GM18517 (cell line): ENCODE measurements at regions not wholly inside any gene's neighbourhood (a gene's known extent, or its start where the extent isn't known, plus 50 kb on each side); places are given as distances from the start of the nearest gene placed in this dataset.
A peak's percentile ranks its signal among the peaks of the same experiment; 100 is the strongest.
"Not testable (repeated sequence)": the region's sequence is repeated elsewhere in the genome, so short reads cannot be mapped to it uniquely, and the experiment has no call there.

ENCODE experiments used
- ATAC-seq: cut with Tn5 transposase; IDR thresholded peaks from one replicate; pipeline ENCODE4 v1.9.1; 2021; ENCODE audit warnings: mild to moderate bottlenecking, moderate library complexity; ENCODE audit not compliant: unreplicated experiment

DNA sequence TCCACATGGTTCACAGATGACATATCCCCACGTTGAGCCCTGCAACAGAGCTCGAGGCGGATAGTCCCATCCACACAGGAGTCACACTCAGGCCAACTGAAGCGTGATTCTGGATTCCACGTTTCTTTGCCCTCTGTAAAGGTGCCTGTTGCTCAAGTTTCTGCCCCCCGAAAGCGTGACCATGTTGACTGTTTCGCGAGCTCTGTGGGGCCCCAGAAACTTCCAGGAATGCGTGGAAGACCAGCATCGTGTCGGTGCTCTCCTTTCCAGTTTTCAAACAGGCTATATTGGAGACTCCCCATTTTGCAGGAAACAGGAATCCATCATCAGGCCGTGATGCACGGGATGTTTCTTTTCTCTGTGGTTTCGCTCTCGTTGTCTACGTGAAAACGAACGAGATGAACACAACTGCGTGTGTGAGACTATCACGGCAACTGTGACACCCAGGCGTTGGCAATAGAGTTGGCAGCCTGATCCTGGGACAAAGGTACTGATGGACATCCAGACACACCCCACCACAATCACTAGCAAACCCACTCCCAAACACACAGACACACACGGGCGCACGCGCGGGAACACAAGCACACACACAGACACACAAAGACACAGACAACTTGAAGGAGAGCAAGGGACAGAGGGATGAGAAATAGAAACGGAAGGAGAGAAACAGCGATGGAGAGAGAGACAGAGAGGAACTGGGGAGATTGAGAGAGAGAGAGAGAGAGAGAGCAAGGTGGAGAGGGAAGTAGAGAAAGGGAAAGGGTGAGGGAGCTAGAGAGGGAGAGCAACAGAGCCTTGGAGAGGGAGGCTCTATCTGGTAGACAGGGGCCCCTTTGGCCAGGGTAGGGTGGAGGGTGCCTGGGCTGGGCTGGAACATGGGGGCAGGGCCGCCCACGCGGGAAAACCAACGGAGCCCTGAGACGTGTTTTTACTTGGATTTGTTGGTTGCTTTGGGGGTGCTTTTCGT, 1609.3 kb downstream of the SPATA31A7 start:
- ATAC-seq, result not testable (repeated sequence)

DNA sequence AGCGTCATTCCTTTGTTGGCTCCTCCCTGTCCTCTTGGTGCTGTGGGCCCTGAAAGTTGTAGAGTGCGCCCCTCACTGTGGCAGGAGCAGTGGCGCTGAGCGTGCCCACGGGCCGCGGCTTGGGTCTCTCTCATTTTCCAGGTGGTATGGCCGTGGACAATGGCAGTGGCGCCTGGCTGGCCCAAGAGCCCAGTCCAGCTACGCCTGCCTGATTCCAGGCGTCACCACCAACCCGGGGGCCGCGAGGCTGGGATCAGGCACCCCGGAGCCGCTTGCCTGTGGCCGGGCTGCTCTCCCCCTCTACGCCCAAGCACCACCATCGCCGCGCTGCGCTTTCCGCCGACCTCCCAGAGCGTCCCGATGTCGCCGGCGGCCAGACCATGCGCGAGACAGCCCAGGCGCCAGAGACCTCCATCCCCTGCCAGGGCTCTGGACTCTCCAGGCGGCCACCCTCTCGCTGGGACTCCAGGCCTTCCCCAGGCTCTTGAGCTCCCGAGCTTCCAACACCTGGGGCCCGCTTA, 1610.1 kb downstream of the SPATA31A7 start:
- ATAC-seq, result not testable (repeated sequence)

DNA sequence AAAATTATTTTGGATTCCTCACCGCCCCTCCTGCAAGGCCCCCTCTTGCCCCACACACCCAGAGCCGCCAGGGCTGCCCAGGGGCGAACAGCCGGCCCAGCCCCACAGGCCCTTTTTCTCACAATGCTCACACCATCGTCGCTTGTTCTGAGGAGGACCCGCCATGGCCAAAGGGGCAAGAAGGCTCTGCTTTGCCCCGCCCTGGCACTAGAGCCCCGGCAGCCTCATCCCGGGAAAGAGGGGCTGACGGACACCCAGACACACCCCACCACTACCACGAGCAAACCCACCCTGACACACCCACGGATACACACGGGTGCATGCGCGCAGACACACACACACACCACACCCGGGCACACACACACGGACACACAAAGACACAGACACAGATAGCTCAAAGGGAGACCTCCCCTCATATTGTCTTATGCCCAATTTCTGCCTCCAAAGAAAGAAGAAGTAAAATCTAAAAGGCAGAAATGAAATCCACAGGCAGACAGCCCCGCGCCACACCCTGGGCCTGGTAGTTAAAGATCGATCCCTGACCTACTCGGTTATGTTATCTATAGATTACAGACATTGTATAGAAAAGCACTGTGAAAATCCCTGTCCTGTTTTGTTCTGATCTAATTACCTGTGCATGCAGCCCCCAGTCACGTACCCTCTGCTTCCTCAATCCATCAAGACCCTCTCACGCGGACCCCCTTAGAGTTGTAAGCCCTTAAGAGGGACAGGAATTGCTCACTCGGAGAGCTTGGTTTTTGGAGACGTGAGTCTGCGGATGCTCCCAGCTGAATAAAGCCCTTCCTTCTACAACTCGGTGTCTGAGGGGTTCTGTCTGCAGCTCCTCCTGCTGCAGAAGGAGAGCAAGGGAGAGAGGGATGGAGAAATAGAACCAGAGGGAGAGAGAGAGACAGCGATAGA, 1610.9 kb downstream of the SPATA31A7 start:
- not testable (repeated sequence) for ATAC-seq

DNA sequence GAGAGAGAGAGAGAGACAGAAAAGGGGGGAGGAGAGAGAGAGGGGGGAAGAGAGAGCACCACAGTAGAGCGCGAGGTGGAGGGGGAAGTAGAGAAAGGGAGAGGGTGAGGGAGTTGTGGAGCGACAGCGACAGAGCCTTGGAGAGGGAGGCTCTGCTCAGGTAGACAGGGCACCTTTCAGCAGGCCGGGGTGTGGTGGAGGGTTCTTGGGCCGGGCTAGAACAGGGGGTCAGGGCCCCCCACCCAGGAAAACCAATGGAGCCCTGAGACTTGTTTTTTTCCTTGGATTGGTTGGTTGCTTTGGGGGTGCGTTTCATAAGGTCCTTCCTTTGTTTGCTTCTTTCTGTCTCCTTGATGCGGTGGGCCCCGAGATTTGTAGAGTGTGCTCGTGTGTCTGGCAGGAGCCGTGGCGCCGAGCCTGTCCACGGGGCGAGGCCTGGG, 1611.6 kb downstream of the SPATA31A7 start:
- not testable (repeated sequence) for ATAC-seq

DNA sequence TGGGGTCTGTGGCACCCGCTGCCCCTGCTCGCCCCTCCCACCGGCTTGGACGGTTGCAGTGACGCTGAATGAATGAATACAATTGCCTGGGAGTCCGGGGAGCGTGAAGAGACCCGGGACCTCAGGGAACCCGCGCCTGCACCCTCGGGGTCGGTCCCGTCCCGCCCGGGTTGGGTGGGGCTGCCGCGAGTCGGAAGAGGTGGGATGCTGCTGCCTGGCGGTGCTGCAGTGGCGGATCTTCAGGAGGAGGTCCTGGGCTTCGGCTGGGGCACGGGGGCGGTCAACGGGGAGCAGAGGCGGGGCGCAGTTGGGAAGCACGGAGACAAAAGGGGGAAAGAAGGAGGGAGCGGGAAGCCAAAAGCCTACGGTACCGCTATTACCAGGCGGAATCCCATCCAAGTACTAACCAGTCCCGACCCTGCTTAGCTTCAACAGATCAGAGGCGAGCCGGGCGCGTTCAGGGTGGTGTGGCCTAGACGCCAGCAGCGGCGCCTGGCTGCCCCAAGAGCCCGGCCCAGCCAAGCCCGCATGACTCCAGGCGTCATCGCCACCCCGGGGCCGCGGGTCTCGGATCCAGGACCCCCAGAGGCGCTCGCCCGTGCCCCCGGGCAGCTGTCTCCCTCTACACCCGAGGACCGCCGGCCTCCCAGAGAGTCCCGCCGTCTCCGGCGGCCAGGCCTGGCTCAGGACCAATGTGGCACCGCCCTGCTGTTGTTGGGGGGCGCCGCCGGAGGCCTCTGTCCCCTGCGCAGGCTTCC, 1612.3 kb downstream of the SPATA31A7 start:
- peak; percentile 99 for ATAC-seq

DNA sequence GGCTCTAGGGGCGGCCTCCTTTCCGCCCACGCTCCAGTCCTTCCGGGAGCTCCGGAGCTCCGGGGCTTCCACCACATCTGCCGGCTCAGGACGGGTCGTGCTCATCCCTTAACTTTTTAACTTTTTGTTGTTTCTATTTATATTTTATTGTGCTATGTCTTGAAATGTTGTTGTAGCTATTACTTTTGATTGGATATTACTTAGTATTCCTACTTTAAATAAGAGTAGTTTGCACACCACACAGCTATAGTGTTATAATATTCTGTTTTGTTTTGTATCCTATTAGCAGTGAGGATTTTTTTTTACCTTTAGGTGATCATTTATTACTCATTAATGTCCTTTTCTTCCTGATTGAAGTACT, 1612.9 kb downstream of the SPATA31A7 start:
- ATAC-seq, result not testable (repeated sequence)

DNA sequence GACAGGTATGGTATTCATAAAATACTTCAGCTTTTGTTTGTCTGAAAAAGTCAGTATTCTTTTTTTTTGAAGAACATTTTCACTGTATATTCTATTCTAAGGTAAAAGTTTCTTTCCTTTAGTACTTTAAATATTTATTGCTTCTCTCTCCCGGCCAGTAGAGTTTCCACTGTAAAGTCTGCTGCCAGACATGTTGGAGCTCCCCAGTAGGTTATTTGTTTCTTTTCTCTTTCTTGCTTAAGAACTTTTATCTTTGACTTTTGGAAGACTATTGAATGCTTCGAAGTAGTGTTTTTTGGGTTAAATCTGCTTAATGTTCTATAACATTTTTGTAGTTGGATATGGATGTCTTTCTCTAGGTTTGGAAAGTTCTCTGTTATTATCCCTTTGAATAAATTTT, 1613.3 kb downstream of the SPATA31A7 start:
- not testable (repeated sequence) for ATAC-seq

DNA sequence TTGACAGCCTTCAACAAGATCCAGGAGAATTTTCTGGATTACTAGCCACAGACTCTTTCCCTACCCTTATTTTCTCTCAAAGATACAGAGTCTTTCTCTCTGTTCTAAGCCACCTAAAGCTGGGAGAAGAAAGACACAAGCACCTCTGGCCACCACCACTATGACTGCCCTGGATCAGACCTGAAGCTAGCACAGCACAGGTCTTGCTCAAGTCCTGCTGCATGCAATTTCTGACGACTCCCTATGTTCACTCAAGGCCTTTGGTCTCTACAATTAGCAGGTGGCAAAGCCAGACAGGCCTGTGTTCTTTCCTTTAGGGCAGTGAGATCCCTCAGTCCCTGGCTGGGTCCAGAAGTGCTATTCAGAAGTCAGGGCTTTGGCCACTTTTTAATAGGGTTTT, 1614.5 kb downstream of the SPATA31A7 start:
- not testable (repeated sequence) for ATAC-seq

GRCh38 chr9:62807424-62807823, 1617.6 kb downstream of the SPATA31A7 start:
- not testable (repeated sequence) for ATAC-seq

GRCh38 chr9:62808081-62808480, 1618.2 kb downstream of the SPATA31A7 start:
- ATAC-seq, result not testable (repeated sequence)

GRCh38 chr9:62810318-62810717, 1620.5 kb downstream of the SPATA31A7 start:
- ATAC-seq, result not testable (repeated sequence)

GRCh38 chr9:62810811-62811315, 1621.0 kb downstream of the SPATA31A7 start:
- ATAC-seq, result not testable (repeated sequence)

- not testable (repeated sequence) for ATAC-seq
Measured at GRCh38 chr9:62815436-62815835, 1625.6 kb downstream of the SPATA31A7 start.

DNA sequence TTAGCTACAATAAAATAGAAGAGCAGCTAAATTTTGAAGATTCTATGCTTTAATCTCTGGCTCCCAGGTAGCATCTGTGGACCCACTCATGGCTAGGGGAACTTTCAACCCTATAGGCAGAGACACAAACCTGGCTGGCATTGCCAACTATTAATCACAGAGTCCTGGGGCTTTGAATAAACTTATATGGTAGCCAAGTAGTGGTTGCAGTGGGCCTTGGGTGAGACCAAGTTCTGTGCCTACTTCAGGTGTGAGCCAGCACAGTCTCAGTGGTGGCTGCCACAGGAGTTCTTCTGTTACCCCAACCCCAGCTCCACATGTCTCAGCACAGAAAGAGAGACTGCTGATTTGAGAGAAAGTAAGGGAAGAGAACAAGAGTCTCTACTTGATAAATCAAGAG, 1626.5 kb downstream of the SPATA31A7 start:
- ATAC-seq, result not testable (repeated sequence)

DNA sequence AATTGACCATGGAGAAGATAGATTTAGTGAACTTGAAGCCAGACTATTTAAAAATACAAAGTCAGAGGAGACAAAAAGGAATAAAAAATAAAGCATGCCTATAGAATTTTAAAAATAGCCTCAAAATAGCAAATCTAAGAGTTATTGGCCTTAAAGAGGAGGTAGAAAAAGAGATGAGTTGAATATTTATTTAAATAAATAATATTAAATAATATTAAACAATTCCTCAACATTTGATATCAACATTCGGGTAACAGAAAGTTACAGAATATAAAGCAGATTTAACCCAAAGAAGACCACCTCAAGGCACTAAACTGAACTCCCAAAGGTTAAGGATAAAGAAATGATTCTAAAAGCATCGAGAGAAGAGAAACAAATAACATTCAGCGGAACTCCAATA, 1627.4 kb downstream of the SPATA31A7 start:
- not testable (repeated sequence) for ATAC-seq

DNA sequence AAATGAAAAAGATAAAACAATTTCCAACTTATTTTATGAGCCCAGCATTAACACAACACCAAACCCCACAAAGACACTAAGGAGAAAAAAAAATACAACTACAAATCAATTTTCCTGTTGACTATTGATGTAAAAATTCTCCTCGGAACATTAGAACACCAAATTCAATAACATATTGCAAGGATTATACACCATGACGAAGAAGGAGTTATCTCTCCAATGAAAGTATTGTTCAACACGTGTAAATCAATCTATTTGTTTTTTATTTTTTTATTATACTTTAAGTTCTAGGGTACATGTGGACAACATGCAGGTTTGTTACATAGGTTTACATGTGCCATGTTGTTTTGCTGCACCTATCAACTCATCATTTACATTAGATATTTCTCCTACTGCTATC, 1632.3 kb downstream of the SPATA31A7 start:
- not testable (repeated sequence) for ATAC-seq

DNA sequence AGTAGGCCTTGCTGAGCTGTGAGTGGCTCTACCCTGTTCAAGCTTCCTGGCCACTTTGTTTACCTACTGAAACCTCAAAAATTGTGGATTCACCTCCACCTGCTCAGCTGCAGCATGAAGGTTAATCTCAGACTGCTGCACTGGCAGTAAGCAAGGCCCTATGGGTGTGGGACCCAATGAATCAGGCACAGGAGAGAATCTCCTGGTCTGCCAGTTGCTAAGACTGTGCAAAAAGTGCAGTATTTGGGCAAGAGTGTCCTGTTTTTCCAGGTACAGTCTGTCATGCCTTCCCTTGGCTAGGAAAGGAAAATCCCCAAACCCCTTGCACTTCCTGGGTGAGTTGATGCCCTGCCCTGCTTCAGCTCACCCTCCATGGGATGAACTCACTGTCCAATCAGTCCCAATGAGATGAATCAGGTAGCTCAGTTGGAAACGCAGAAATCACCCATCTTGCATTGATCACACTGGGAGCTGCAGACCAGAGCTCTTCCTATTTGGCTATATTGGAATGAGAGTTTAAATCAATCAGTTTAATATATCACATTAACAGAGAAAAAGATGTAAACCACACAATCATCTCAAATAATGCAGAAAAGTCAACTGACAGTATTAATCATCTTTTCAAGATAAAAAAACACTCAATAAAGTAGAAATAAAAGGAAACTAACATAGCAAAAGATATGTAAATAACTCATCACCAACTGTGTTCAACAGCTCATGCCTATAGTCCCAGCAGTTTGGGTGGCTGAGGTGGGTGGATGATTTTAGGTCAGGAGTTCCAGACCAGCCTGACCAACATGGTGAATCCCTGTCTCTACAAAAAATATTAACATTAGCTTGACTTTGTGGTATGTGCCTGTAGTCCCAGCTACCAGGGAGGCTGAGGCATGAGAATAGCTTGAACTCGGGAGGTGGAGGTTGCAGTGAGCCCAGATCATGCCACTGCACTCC, 1638.4 kb downstream of the SPATA31A7 start:
- not testable (repeated sequence) for ATAC-seq

DNA sequence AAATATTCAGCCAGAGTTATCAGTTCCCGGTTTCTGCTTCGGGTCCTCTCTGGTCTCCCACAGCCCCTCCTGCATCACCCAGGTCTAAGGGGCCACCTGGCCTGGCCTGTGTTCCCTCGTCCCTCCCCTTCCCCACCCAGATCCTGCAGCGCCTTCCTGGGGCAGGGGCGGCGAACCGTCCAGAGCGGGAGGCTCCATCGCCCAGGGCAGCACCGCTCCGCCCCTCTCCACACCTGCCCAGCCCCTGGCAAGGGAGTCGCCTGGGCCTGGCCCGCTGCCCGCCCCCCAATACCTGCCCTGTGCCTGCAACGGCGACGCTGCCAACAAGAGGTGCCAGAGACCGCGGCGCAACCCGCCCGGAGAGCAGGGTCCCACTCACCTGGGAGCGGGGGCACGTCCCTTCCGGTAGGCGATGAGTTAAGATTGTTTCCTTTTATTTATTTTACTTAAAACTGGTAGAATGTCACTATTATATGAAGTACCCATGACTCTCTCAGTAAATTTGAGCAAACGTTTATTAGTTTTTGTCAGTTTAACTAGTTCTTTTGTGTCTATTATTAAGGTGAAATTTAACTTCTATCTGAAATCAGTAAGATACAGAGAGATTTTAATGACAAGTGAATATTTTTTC, 1641.1 kb downstream of the SPATA31A7 start:
- ATAC-seq, result not testable (repeated sequence)
